T-helper 1 cell (primary cell): ENCODE measurements at regions not wholly inside any gene's neighbourhood (a gene's known extent, or its start where the extent isn't known, plus 50 kb on each side); places are given as distances from the start of the nearest gene placed in this dataset.

Experiments
- DNase-seq, 5 donors: peaks; one replicate each; pipeline ENCODE4 v3.0.0-alpha.2; 2012 to 2020

- DNase-seq, result no peak
Measured at GRCh38 chr17:17419166-17419565, 57.6 kb upstream of the MED9 start.

DNA sequence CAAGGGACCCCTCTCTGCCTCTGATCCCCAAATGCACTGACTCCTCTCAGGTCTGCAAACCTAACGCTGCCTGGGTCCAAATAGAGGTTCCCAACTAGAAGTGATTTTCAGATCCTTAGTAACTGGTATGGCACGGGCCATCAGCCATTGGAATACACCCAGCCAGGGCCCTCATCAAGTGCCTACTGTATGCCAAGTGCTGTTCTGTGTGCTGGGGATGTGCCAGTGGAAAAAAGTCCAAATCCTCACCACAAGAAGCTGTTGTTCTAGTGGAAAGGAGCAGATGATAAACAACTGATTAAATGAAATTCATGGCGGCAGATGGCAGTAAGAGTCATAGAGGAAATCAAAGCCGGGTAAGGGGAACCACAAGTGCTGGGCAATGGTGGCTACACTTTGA, 57.2 kb upstream of the MED9 start:
- no peak for DNase-seq

- no peak for DNase-seq
Measured at GRCh38 chr17:17420082-17420481, 56.7 kb upstream of the MED9 start.

GRCh38 chr17:17420561-17421269, 56.1 kb upstream of the MED9 start:
- no peak for DNase-seq

DNA sequence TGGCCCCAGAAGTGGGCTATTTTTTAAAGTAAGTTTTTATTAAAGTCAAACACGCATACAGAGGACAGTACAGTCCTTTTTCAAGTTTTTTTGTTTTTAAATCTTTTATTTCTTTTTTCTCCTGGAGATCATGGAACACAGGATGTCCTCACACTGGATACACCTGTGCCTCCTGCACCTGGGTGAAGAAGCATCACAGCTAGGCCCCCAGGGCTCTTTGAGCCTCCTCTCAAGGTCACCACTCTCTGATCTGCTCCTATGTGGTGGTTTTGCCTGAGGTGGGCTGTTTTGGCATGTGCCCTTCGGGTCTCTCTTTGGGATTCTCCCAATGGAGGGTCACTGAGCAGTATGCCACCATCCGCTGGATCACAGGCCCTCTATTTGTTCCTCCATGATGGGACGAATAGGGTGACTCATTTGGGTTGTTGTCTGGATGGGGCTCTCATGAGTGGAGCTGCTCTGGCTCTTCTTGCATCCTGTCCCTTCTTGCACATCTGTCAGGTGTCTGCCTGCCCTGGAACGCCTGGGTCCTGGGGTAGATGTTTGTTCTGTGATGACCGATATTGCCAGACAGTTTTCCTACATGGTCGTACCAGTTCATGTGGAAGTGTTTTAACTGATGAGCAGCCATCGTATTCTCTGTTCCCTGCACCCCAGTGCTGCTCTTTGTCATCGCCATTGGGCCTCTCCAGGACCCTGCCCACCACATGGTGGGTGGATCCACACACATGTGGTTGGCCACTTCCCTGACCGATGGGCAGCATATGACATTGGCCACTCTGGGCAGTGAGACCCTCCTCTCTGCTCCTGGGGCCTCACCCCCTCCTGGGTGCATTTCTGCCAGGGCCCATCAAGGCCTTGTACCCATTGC, 55.2 kb upstream of the MED9 start:
- no peak for DNase-seq

- DNase-seq, result no peak
Measured at GRCh38 chr17:17422217-17422610, 54.6 kb upstream of the MED9 start.

DNA sequence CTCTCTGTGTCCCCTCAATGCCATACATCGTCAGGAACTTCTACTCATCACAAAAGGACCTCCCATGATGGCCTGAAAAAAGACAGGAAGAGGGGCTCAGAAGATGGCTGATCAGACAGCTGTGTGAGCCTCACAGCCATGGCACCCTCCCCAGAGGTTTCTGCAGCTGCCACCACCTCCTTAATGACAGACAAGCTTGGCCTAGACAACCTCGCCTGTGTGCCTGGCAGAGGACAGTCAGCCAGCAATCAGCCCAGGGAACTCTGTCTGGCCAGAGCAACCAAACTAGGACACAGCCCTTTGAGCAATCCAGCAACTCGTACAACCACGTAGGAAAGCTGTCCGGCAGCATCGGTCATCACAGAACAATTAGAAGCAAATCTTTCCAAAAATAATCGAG, 54.2 kb upstream of the MED9 start:
- no peak for DNase-seq

- DNase-seq, result no peak
Measured at GRCh38 chr17:17423656-17424055, 53.1 kb upstream of the MED9 start.

- DNase-seq, result no peak
Measured at GRCh38 chr17:17424552-17424951, 52.2 kb upstream of the MED9 start.

GRCh38 chr17:17425005-17425404, 51.8 kb upstream of the MED9 start:
- DNase-seq, result no peak

DNA sequence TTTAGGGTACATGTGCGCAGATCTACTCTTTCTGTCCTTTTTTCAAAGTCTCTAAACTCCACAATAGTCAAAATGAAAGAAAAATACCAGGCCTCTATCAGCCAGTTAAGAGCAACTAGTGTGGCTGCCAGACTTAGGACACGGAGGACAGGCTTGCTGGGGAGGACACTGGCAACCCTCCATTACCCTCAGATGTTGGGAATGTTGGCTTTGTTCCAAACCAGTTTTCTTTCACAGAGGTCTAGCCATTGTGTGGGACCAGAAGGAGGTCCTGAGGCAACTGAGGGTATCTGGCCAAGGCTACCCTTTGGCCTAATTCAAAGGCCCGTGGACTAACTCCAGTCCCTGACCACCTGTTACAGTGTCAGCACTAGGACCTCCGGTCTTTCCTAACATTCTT, 51.2 kb upstream of the MED9 start:
- no peak for DNase-seq

DNA sequence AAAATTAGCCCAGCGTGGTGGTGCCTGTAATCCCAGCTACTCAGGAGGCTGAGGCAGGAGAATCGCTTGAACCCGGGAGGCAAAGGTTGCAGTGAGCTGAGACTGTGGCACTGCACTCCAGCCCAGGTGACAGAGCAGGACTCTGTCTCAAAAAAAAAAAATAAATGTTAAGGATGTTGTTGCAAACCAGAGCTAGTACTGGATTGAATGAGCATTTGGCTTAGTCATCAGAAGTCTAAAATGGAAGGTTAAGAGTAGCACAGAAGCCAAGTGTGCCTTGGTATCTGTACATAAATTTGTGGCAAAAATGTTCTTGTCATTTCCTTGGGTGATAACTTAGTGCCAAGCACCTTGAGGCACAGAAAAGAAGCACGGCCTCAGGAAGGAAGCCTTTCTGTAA, 50.6 kb upstream of the MED9 start:
- DNase-seq, result peak in 1 of 5 donors; percentile 24
